DOHH2 (cell line): ENCODE measurements at regions not wholly inside any gene's neighbourhood (a gene's known extent, or its start where the extent isn't known, plus 50 kb on each side); places are given as distances from the start of the nearest gene placed in this dataset.

ENCODE experiments used
- EZH2phosphoT487 ChIP-seq: fragments of 200-600 bp; sonication (generic); IDR thresholded peaks from 2 replicates; pipeline ENCODE4 v1.6.1; 2017; ENCODE audit warnings: borderline replicate concordance, mild to moderate bottlenecking, antibody characterized with exemption, low read length, moderate library complexity, mixed read lengths
- TF ChIP-seq, protein P1 (sequence below): fragments of 200-600 bp; sonication (generic); IDR thresholded peaks from one replicate; pipeline ENCODE4 v1.5.1; 2014; ENCODE audit warnings: antibody characterized with exemption, mild to moderate bottlenecking, low read depth, low read length; ENCODE audit not compliant: poor library complexity, severe bottlenecking

DNA sequence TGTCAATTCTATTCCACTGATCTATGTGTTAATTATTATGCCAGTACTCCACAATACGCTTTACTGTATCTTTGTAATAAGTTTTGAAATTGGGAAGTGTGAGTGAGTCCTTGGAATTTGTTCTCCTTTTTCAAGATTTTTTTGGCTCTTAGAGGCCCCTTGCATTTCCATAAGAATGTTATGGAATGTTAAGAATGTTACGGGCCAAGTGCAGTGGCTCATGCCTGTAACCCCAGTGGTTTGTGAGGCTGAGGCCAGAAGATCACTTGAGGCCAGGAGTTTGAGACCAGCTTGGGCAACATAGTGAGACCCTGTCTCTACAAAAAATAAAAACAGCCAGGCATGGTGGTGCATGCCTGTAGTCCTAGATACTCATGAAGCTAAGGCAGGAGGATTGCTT, 167.6 kb upstream of the CXorf66 start:
- TF ChIP-seq, protein P1, sequence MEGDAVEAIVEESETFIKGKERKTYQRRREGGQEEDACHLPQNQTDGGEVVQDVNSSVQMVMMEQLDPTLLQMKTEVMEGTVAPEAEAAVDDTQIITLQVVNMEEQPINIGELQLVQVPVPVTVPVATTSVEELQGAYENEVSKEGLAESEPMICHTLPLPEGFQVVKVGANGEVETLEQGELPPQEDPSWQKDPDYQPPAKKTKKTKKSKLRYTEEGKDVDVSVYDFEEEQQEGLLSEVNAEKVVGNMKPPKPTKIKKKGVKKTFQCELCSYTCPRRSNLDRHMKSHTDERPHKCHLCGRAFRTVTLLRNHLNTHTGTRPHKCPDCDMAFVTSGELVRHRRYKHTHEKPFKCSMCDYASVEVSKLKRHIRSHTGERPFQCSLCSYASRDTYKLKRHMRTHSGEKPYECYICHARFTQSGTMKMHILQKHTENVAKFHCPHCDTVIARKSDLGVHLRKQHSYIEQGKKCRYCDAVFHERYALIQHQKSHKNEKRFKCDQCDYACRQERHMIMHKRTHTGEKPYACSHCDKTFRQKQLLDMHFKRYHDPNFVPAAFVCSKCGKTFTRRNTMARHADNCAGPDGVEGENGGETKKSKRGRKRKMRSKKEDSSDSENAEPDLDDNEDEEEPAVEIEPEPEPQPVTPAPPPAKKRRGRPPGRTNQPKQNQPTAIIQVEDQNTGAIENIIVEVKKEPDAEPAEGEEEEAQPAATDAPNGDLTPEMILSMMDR = no peak
- no peak for TF ChIP-seq EZH2phosphoT487
